GM23338 (cell line): ENCODE measurements at regions not wholly inside any gene's neighbourhood (a gene's known extent, or its start where the extent isn't known, plus 50 kb on each side); places are given as distances from the start of the nearest gene placed in this dataset.

ENCODE experiments used
- ATAC-seq: fragments of 200-7000 bp; cut with Tn5 transposase; 3 replicates; pipeline ENCODE4 v1.9.1; 2020
- DNase-seq: peaks from one replicate; pipeline ENCODE4 v3.0.0-alpha.2; 2015; ENCODE audit warnings: low spot score
- H2AFZ ChIP-seq: fragments of 200-600 bp; sonication (generic); 2 replicates; pipeline ENCODE4 v1.8.0; 2016; ENCODE audit warnings: antibody characterized with exemption, mild to moderate bottlenecking, moderate library complexity
- H3F3A ChIP-seq: fragments of 200-600 bp; sonication (generic); replicated peaks from 2 replicates; pipeline ENCODE4 v1.8.0; 2017; ENCODE audit warnings: antibody characterized with exemption, mixed run types, low read depth
- H3K27ac ChIP-seq: fragments of 200-600 bp; sonication (generic); 2 replicates; pipeline ENCODE4 v1.6.1; 2016; ENCODE audit warnings: low read depth
- H3K27me3 ChIP-seq: fragments of 200-600 bp; sonication (generic); 2 replicates; pipeline ENCODE4 v1.8.0; 2016; ENCODE audit warnings: mild to moderate bottlenecking, mixed run types, moderate library complexity; ENCODE audit not compliant: insufficient read depth
- H3K36me3 ChIP-seq: fragments of 200-600 bp; sonication (generic); 2 replicates; pipeline ENCODE4 v1.8.0; 2016; ENCODE audit warnings: mild to moderate bottlenecking; ENCODE audit not compliant: insufficient read depth
- H3K4me1 ChIP-seq: fragments of 200-600 bp; sonication (generic); 2 replicates; pipeline ENCODE4 v1.8.0; 2016; ENCODE audit warnings: mild to moderate bottlenecking, moderate library complexity; ENCODE audit not compliant: insufficient read depth
- H3K4me2 ChIP-seq: fragments of 200-600 bp; sonication (generic); 2 replicates; pipeline ENCODE4 v1.7.1; 2017; ENCODE audit warnings: mixed run types
- H3K4me3 ChIP-seq: fragments of 200-600 bp; sonication (generic); 2 replicates; pipeline ENCODE4 v1.6.1; 2016; ENCODE audit warnings: mixed run types
- H3K79me2 ChIP-seq: fragments of 200-600 bp; sonication (generic); replicated peaks from 2 replicates; pipeline ENCODE4 v1.8.0; 2017; ENCODE audit warnings: mild to moderate bottlenecking; ENCODE audit not compliant: insufficient read depth
- H3K9me2 ChIP-seq: fragments of 200-600 bp; sonication (generic); 2 replicates; pipeline ENCODE4 v1.8.0; 2017; ENCODE audit not compliant: insufficient read depth
- H4K20me1 ChIP-seq: fragments of 200-600 bp; sonication (generic); replicated peaks from 2 replicates; pipeline ENCODE4 v1.8.0; 2017; ENCODE audit warnings: mild to moderate bottlenecking; ENCODE audit not compliant: insufficient read depth
- H3K27ac Mint-ChIP-seq: 2 replicates; pipeline ENCODE4 v1.8.0; 2020; ENCODE audit warnings: inconsistent platforms, mild to moderate bottlenecking, moderate library complexity, mixed read lengths
- H3K27me3 Mint-ChIP-seq: 3 replicates; pipeline ENCODE4 v1.8.0; 2022; ENCODE audit warnings: low read depth, mild to moderate bottlenecking, moderate library complexity, mixed read lengths, inconsistent platforms; ENCODE audit not compliant: insufficient read depth, poor library complexity
- H3K36me3 Mint-ChIP-seq: 3 replicates; pipeline ENCODE4 v1.8.0; 2021; ENCODE audit warnings: low read depth, mild to moderate bottlenecking, inconsistent platforms, moderate library complexity, mixed read lengths
- H3K4me1 Mint-ChIP-seq: 3 replicates; pipeline ENCODE4 v1.8.0; 2020; ENCODE audit warnings: mild to moderate bottlenecking, inconsistent platforms, mixed read lengths
- H3K4me3 Mint-ChIP-seq: 3 replicates; pipeline ENCODE4 v1.8.0; 2021; ENCODE audit warnings: moderate library complexity, mild to moderate bottlenecking, inconsistent platforms, mixed read lengths
- H3K9me3 Mint-ChIP-seq: 3 replicates; pipeline ENCODE4 v1.8.0; 2020; ENCODE audit warnings: moderate library complexity, mild to moderate bottlenecking, inconsistent platforms, mixed read lengths
- CREB1 ChIP-seq: fragments of 250-450 bp; sonication (Bioruptor Pico); IDR thresholded peaks from 2 replicates; pipeline ENCODE4 v1.5.0; 2020; ENCODE audit warnings: low read depth, mild to moderate bottlenecking, moderate library complexity
- EZH2 ChIP-seq: fragments of 200-600 bp; sonication (generic); IDR thresholded peaks from one replicate; pipeline ENCODE4 v1.8.0; 2017; ENCODE audit warnings: antibody characterized with exemption, mild to moderate bottlenecking, low read depth; ENCODE audit not compliant: unreplicated experiment
- EZH2phosphoT487 ChIP-seq: fragments of 200-600 bp; sonication (generic); IDR thresholded peaks from one replicate; pipeline ENCODE4 v1.8.1; 2018; ENCODE audit warnings: antibody characterized with exemption; ENCODE audit not compliant: unreplicated experiment
- JUNB ChIP-seq: IDR thresholded peaks from one replicate; pipeline ENCODE4 v1.6.1; 2016; ENCODE audit warnings: antibody characterized with exemption; ENCODE audit not compliant: unreplicated experiment
- NANOG ChIP-seq: IDR thresholded peaks from 2 replicates; pipeline ENCODE4 v1.6.1; 2016; ENCODE audit warnings: antibody characterized with exemption, borderline replicate concordance
- POLR2AphosphoS5 ChIP-seq: IDR thresholded peaks from 2 replicates; pipeline ENCODE4 v1.6.1; 2016; ENCODE audit warnings: antibody characterized with exemption, low read depth
- STAT1 ChIP-seq: IDR thresholded peaks from one replicate; pipeline ENCODE4 v1.6.1; 2016; ENCODE audit warnings: antibody characterized with exemption; ENCODE audit not compliant: unreplicated experiment
- ZNF114 ChIP-seq: fragments of 250-450 bp; sonication (Bioruptor Pico); IDR thresholded peaks from 2 replicates; pipeline ENCODE4 v1.5.0; 2020; ENCODE audit warnings: mild to moderate bottlenecking, moderate library complexity
- ZNF331 ChIP-seq: fragments of 250-450 bp; sonication (Bioruptor Pico); IDR thresholded peaks from 2 replicates; pipeline ENCODE4 v1.5.0; 2020; ENCODE audit warnings: low read depth, mild to moderate bottlenecking, moderate library complexity
- TF ChIP-seq, protein P1 (sequence below): IDR thresholded peaks from 2 replicates; pipeline ENCODE4 v1.6.1; 2016; ENCODE audit warnings: antibody characterized with exemption
- TF ChIP-seq, protein P2 (sequence below), 2 experiments: fragments of 200-600 bp in 1 of 2; sonication (generic) in 1 of 2; conservative IDR thresholded peaks; 2 replicates each; pipeline versions ENCODE4 v1.5.1 to v1.6.1; 2016 to 2017; ENCODE audit warnings: antibody characterized with exemption in 2 of 2, low read depth in 2 of 2, mild to moderate bottlenecking in 2 of 2, moderate library complexity in 1 of 2
- TF ChIP-seq, protein P3 (sequence below): IDR thresholded peaks from one replicate; pipeline ENCODE4 v1.6.1; 2018; ENCODE audit warnings: antibody characterized with exemption; ENCODE audit not compliant: unreplicated experiment
- TF ChIP-seq, protein P4 (sequence below): fragments of 250-450 bp; sonication (Bioruptor Pico); IDR thresholded peaks from 2 replicates; pipeline ENCODE4 v1.5.0; 2020; ENCODE audit warnings: mild to moderate bottlenecking, moderate library complexity

DNA sequence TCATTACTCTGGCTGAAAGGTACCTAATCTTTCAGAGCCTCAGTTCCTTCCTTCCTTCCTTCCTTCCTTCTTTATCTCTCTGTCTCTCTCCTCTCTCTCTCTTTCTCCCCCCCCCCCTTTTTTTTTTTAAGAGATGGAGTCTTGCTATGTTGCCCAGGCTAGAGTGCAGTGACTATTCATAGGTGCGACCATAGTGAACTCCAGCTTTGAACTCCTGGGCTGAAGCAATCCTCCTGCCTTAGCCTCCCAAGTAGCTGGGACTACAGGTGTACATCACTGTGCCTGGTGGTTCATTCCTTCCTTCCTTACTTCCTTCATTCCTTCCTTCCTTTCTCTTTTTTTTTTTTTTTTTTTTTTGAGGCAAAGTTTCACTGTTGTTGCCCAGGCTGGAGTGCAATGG is 64.3 kb upstream of the MAP4K3 start (continued):
- TF ChIP-seq NANOG (no peak), STAT1 (no peak)

DNA sequence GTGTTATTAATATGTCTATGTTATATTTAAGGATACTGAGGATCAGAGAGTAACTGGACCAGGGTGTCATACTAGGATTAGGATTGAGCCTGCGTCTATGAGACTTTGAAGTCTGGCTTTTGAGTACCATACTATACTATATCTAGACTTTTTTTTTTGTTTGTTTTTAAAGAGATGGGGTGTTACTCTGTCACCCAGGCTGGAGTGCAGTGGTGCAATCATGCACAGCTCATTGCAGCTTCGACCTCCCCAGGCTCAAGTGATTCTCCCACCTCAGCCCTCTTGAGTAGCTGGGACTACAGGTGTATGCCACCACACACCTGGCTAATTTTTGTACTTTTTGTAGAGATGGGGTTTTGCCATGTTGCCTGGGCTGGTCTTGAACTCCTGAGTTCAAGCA is 66.2 kb upstream of the MAP4K3 start:
- no peak overlapping the region for H2AFZ ChIP-seq
- no peak overlapping the region for H3K4me3 Mint-ChIP-seq
- no peaks in the 10 kb centered on the region for H3K27me3 ChIP-seq
- peaks cover 24% of the 10 kb centered on the region for H3K4me1 ChIP-seq
- H3K36me3 Mint-ChIP-seq = no peaks in the 10 kb centered on the region
- H4K20me1 ChIP-seq = no peaks in the 10 kb centered on the region
- H3K9me2 ChIP-seq = no peaks in the 10 kb centered on the region
- no peaks in the 10 kb centered on the region; the same call in 2 of the 3 replicates for H3K9me3 Mint-ChIP-seq
- no peaks in the 10 kb centered on the region for H3F3A ChIP-seq
- H3K4me1 Mint-ChIP-seq = peaks cover 28% of the 10 kb centered on the region
- no peaks in the 10 kb centered on the region for H3K79me2 ChIP-seq
- H3K4me2 ChIP-seq = no peak overlapping the region
- H3K27ac Mint-ChIP-seq = no peak overlapping the region
- no peak overlapping the region for H3K4me3 ChIP-seq
- DNase-seq (no peak), ATAC-seq (no peak)
- H3K27me3 Mint-ChIP-seq = peaks cover 5% of the 10 kb centered on the region
- TF ChIP-seq NANOG (no peak), EZH2 (no peak), EZH2phosphoT487 (no peak), CREB1 (CRISPR knock-in tag) (no peak), ZNF331 (CRISPR knock-in tag) (no peak), JUNB (no peak), ZNF114 (no peak), STAT1 (no peak), POLR2AphosphoS5 (no peak)
- TF ChIP-seq, protein P1, sequence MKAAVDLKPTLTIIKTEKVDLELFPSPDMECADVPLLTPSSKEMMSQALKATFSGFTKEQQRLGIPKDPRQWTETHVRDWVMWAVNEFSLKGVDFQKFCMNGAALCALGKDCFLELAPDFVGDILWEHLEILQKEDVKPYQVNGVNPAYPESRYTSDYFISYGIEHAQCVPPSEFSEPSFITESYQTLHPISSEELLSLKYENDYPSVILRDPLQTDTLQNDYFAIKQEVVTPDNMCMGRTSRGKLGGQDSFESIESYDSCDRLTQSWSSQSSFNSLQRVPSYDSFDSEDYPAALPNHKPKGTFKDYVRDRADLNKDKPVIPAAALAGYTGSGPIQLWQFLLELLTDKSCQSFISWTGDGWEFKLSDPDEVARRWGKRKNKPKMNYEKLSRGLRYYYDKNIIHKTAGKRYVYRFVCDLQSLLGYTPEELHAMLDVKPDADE = no peak
- TF ChIP-seq, protein P2, sequence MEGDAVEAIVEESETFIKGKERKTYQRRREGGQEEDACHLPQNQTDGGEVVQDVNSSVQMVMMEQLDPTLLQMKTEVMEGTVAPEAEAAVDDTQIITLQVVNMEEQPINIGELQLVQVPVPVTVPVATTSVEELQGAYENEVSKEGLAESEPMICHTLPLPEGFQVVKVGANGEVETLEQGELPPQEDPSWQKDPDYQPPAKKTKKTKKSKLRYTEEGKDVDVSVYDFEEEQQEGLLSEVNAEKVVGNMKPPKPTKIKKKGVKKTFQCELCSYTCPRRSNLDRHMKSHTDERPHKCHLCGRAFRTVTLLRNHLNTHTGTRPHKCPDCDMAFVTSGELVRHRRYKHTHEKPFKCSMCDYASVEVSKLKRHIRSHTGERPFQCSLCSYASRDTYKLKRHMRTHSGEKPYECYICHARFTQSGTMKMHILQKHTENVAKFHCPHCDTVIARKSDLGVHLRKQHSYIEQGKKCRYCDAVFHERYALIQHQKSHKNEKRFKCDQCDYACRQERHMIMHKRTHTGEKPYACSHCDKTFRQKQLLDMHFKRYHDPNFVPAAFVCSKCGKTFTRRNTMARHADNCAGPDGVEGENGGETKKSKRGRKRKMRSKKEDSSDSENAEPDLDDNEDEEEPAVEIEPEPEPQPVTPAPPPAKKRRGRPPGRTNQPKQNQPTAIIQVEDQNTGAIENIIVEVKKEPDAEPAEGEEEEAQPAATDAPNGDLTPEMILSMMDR (conservative IDR thresholded peaks at IDR 0.05; ENCODE audit: low read depth in 2 of 2) = no peak
- TF ChIP-seq, protein P3, sequence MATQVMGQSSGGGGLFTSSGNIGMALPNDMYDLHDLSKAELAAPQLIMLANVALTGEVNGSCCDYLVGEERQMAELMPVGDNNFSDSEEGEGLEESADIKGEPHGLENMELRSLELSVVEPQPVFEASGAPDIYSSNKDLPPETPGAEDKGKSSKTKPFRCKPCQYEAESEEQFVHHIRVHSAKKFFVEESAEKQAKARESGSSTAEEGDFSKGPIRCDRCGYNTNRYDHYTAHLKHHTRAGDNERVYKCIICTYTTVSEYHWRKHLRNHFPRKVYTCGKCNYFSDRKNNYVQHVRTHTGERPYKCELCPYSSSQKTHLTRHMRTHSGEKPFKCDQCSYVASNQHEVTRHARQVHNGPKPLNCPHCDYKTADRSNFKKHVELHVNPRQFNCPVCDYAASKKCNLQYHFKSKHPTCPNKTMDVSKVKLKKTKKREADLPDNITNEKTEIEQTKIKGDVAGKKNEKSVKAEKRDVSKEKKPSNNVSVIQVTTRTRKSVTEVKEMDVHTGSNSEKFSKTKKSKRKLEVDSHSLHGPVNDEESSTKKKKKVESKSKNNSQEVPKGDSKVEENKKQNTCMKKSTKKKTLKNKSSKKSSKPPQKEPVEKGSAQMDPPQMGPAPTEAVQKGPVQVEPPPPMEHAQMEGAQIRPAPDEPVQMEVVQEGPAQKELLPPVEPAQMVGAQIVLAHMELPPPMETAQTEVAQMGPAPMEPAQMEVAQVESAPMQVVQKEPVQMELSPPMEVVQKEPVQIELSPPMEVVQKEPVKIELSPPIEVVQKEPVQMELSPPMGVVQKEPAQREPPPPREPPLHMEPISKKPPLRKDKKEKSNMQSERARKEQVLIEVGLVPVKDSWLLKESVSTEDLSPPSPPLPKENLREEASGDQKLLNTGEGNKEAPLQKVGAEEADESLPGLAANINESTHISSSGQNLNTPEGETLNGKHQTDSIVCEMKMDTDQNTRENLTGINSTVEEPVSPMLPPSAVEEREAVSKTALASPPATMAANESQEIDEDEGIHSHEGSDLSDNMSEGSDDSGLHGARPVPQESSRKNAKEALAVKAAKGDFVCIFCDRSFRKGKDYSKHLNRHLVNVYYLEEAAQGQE = no peak
- TF ChIP-seq, protein P4, sequence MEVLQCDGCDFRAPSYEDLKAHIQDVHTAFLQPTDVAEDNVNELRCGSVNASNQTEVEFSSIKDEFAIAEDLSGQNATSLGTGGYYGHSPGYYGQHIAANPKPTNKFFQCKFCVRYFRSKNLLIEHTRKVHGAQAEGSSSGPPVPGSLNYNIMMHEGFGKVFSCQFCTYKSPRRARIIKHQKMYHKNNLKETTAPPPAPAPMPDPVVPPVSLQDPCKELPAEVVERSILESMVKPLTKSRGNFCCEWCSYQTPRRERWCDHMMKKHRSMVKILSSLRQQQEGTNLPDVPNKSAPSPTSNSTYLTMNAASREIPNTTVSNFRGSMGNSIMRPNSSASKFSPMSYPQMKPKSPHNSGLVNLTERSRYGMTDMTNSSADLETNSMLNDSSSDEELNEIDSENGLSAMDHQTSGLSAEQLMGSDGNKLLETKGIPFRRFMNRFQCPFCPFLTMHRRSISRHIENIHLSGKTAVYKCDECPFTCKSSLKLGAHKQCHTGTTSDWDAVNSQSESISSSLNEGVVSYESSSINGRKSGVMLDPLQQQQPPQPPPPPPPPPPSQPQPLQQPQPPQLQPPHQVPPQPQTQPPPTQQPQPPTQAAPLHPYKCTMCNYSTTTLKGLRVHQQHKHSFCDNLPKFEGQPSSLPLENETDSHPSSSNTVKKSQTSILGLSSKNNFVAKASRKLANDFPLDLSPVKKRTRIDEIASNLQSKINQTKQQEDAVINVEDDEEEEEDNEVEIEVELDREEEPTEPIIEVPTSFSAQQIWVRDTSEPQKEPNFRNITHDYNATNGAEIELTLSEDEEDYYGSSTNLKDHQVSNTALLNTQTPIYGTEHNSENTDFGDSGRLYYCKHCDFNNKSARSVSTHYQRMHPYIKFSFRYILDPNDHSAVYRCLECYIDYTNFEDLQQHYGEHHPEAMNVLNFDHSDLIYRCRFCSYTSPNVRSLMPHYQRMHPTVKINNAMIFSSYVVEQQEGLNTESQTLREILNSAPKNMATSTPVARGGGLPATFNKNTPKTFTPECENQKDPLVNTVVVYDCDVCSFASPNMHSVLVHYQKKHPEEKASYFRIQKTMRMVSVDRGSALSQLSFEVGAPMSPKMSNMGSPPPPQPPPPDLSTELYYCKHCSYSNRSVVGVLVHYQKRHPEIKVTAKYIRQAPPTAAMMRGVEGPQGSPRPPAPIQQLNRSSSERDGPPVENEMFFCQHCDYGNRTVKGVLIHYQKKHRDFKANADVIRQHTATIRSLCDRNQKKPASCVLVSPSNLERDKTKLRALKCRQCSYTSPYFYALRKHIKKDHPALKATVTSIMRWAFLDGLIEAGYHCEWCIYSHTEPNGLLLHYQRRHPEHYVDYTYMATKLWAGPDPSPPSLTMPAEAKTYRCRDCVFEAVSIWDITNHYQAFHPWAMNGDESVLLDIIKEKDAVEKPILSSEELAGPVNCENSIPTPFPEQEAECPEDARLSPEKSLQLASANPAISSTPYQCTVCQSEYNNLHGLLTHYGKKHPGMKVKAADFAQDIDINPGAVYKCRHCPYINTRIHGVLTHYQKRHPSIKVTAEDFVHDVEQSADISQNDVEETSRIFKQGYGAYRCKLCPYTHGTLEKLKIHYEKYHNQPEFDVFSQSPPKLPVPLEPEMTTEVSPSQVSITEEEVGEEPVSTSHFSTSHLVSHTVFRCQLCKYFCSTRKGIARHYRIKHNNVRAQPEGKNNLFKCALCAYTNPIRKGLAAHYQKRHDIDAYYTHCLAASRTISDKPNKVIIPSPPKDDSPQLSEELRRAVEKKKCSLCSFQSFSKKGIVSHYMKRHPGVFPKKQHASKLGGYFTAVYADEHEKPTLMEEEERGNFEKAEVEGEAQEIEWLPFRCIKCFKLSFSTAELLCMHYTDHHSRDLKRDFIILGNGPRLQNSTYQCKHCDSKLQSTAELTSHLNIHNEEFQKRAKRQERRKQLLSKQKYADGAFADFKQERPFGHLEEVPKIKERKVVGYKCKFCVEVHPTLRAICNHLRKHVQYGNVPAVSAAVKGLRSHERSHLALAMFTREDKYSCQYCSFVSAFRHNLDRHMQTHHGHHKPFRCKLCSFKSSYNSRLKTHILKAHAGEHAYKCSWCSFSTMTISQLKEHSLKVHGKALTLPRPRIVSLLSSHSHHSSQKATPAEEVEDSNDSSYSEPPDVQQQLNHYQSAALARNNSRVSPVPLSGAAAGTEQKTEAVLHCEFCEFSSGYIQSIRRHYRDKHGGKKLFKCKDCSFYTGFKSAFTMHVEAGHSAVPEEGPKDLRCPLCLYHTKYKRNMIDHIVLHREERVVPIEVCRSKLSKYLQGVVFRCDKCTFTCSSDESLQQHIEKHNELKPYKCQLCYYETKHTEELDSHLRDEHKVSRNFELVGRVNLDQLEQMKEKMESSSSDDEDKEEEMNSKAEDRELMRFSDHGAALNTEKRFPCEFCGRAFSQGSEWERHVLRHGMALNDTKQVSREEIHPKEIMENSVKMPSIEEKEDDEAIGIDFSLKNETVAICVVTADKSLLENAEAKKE (CRISPR knock-in tag) = no peak
- H3K36me3 ChIP-seq = no peaks in the 10 kb centered on the region
- peak overlapping the region; percentile 90 for H3K27ac ChIP-seq
